ENCODE measurements at regions not wholly inside any gene's neighbourhood (a gene's known extent, or its start where the extent isn't known, plus 50 kb on each side); places are given as distances from the start of the nearest gene placed in this dataset.

DNA sequence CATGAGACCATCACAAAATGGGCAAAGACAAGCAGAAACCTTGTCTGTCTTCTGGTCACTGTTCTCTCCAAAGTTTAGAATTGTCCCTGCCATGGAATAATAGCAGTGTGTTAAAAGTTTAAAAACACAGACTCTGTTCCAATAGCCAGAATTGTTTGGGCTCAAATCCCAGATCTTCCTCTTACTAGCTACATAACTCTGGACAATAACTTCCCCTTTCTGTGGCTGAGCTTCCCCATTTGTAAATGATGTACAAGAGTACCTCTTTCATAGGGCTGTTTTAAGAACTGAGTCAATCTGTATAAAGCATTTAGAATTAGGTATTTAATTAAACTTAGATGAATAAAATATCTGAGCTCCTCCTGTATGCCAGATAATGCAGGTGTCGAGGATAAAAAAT, 623.0 kb downstream of the NTRK3 start:
- TF ChIP-seq ZNF484 (CRISPR knock-in tag; IDR thresholded peaks at IDR 0.05; ENCODE audit: borderline replicate concordance, low read depth), result no peak
- Histone ChIP-seq H3K9me3 (ENCODE audit: low read length) (peaks cover 92% of the 10 kb centered on the region), H3K27me3 (ENCODE audit: control insufficient read depth in 1 of 2, insufficient read depth in 2 of 2, low read length in 2 of 2) (no peaks in the 10 kb centered on the region), H3K9ac (ENCODE audit: insufficient read depth, low read depth, low read length) (no peak overlapping the region), H3K4me3 (replicated peaks in 1 of 3; ENCODE audit: insufficient read depth in 1 of 3, low read depth in 2 of 3, low read length in 3 of 3) (no peak overlapping the region), H3K27ac (ENCODE audit: extremely low read length, insufficient read depth, low read length) (no peak overlapping the region), H4K20me1 (ENCODE audit: insufficient read depth, low read length) (no peaks in the 10 kb centered on the region), H3K4me2 (ENCODE audit: low read depth, low read length) (no peak overlapping the region), H3K79me2 (ENCODE audit: insufficient read depth, low read length) (no peaks in the 10 kb centered on the region), H3K36me3 (replicated peaks in 1 of 2; ENCODE audit: control insufficient read depth in 1 of 2, insufficient read depth in 2 of 2, low read length in 2 of 2) (no peaks in the 10 kb centered on the region), H2AFZ (ENCODE audit: low read length) (no peak overlapping the region), H3K4me1 (ENCODE audit: insufficient read depth, low read length) (no peaks in the 10 kb centered on the region)
- ChIA-PET POLR2A (no interaction called here), CTCF (ENCODE audit: low intra/inter-chr PET ratio, low total read pairs) (no interaction called here)
- 0% methylated on average over 1 of the region's 1 CpG for WGBS (ENCODE audit: low lambda C conversion rate)
- DNase-seq (ENCODE audit: low spot score) (no peak), FAIRE-seq (no peak), ATAC-seq (no peak)
- in situ Hi-C loops (cut with HindIII; ENCODE audit: extremely low pct_ligation_motif_present, low pct_unique_long_range_greater_than_20kb) (no loop called here), intact Hi-C loops (cut with micrococcal nuclease; ENCODE audit: unreplicated experiment) (no loop called here)
- no TSS peak for BruUV-seq (replicated peaks)

DNA sequence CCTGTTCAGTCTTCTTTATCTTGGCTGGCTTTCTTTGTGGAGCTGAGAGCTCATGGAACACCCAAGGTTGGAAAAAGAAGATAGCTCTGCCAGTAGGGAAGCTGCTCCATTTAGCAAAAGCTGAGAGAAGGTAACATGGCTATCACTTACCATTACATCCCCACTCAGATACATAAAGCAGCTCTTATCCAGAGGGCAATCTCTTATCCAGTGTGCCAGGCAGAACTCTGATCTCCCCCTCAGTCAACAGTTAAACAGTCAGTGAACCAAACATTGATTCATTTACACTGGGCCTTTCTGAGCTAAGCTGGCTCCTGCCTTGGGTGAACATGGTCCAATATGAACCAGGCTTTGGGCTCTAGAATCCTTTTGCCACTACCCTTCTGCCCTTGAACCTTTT, 624.2 kb downstream of the NTRK3 start:
- no peaks in the 10 kb centered on the region for H3K79me2 ChIP-seq (ENCODE audit: insufficient read depth, low read length)
- H3K4me2 ChIP-seq (ENCODE audit: low read depth, low read length), result no peak overlapping the region
- ATAC-seq, result no peak
- TF ChIP-seq ZNF331 (CRISPR knock-in tag; IDR thresholded peaks at IDR 0.05) (no peak), SMAD9 (CRISPR knock-in tag; IDR thresholded peaks at IDR 0.05) (no peak), FOXP1 (IDR thresholded peaks at IDR 0.05) (no peak), FOXP1 (CRISPR knock-in tag; IDR thresholded peaks at IDR 0.05) (no peak), MBD4 (IDR thresholded peaks at IDR 0.05; ENCODE audit: borderline replicate concordance, low read length) (no peak), KMT2B (CRISPR knock-in tag; IDR thresholded peaks at IDR 0.05) (no peak), GTF2F1 (IDR thresholded peaks at IDR 0.05; ENCODE audit: low read length) (no peak), XBP1 (CRISPR knock-in tag; IDR thresholded peaks at IDR 0.05) (no peak), ZNF879 (CRISPR knock-in tag; IDR thresholded peaks at IDR 0.05) (no peak)
- TF ChIP-seq, protein P1, sequence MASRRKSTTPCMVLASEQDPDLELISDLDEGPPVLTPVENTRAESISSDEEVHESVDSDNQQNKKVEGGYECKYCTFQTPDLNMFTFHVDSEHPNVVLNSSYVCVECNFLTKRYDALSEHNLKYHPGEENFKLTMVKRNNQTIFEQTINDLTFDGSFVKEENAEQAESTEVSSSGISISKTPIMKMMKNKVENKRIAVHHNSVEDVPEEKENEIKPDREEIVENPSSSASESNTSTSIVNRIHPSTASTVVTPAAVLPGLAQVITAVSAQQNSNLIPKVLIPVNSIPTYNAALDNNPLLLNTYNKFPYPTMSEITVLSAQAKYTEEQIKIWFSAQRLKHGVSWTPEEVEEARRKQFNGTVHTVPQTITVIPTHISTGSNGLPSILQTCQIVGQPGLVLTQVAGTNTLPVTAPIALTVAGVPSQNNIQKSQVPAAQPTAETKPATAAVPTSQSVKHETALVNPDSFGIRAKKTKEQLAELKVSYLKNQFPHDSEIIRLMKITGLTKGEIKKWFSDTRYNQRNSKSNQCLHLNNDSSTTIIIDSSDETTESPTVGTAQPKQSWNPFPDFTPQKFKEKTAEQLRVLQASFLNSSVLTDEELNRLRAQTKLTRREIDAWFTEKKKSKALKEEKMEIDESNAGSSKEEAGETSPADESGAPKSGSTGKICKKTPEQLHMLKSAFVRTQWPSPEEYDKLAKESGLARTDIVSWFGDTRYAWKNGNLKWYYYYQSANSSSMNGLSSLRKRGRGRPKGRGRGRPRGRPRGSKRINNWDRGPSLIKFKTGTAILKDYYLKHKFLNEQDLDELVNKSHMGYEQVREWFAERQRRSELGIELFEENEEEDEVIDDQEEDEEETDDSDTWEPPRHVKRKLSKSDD (CRISPR knock-in tag; IDR thresholded peaks at IDR 0.05; ENCODE audit: low read depth), result no peak
- ChIA-PET POLR2A (no interaction called here), CTCF (ENCODE audit: low intra/inter-chr PET ratio, low total read pairs) (no interaction called here)
- no peaks in the 10 kb centered on the region for H3K36me3 ChIP-seq (replicated peaks in 1 of 2; ENCODE audit: control insufficient read depth in 1 of 2, insufficient read depth in 2 of 2, low read length in 2 of 2)
- DNase-seq (ENCODE audit: low spot score), result no peak
- H3K27ac ChIP-seq (ENCODE audit: extremely low read length, insufficient read depth, low read length), result no peak overlapping the region
- FAIRE-seq, result no peak
- peaks cover 88% of the 10 kb centered on the region for H3K9me3 ChIP-seq (ENCODE audit: low read length)
- no peaks in the 10 kb centered on the region for H3K4me1 ChIP-seq (ENCODE audit: insufficient read depth, low read length)
- H3K4me3 ChIP-seq (replicated peaks in 1 of 3; ENCODE audit: insufficient read depth in 1 of 3, low read depth in 2 of 3, low read length in 3 of 3), result no peak overlapping the region
- intact Hi-C loops (cut with micrococcal nuclease; ENCODE audit: unreplicated experiment), result no loop called here
- H3K27me3 ChIP-seq (ENCODE audit: control insufficient read depth in 1 of 2, insufficient read depth in 2 of 2, low read length in 2 of 2), result no peaks in the 10 kb centered on the region
- in situ Hi-C loops (cut with HindIII; ENCODE audit: extremely low pct_ligation_motif_present, low pct_unique_long_range_greater_than_20kb), result no loop called here
- H2AFZ ChIP-seq (ENCODE audit: low read length), result no peak overlapping the region
- no peak overlapping the region for H3K9ac ChIP-seq (ENCODE audit: insufficient read depth, low read depth, low read length)
- BruUV-seq (replicated peaks), result no TSS peak
- no peaks in the 10 kb centered on the region for H4K20me1 ChIP-seq (ENCODE audit: insufficient read depth, low read length)

Measured in HepG2 (cell line).